HCT116 (cell line): ENCODE measurements at regions not wholly inside any gene's neighbourhood (a gene's known extent, or its start where the extent isn't known, plus 50 kb on each side); places are given as distances from the start of the nearest gene placed in this dataset.

ENCODE experiments used
- ATAC-seq: fragments of 200-7000 bp; cut with Tn5 transposase; 2 replicates; pipeline ENCODE4 v1.9.1; 2020; ENCODE audit warnings: mild to moderate bottlenecking, moderate library complexity
- BruUV-seq: library from RNA; stranded (reverse); fragments of 400-500 nt; replicated peaks from 2 replicates; lab custom pipeline; 2021; lab: Mats Ljungman, UMichigan
- CTCF ChIA-PET: fragments of 300-600 bp; sonication (Branson Sonifier 250); formaldehyde crosslinking; loops from one replicate; lab custom pipeline; 2021; ENCODE audit warnings: antibody characterized with exemption; lab: Charles Lee
- POLR2A ChIA-PET: fragments of 300-600, 350-600 bp; sonication (Branson Sonifier 250); formaldehyde crosslinking; loops from one replicate; lab custom pipeline; 2021; ENCODE audit warnings: antibody characterized with exemption; lab: Charles Lee
- RAD21 ChIA-PET, 2 experiments: fragments of 300-600 bp; sonication (Branson Sonifier 250); formaldehyde crosslinking; loops; one replicate each; lab custom pipeline; 2023; ENCODE audit warnings: low total read pairs in 2 of 2; ENCODE audit not compliant: uncharacterized antibody in 2 of 2, unreplicated experiment in 2 of 2, low non-redundant PET in 1 of 2; lab: Charles Lee
- DNase-seq: peaks from one replicate; pipeline ENCODE4 v3.0.0-alpha.2; 2010; ENCODE audit warnings: low read depth, low spot score
- H2AFZ ChIP-seq: fragments of 200-600 bp; shearing (Covaris generic), sonication (generic); 2 replicates; pipeline ENCODE4 v1.6.1; 2017; ENCODE audit warnings: low read depth, mixed run types, mixed read lengths, antibody characterized with exemption, low read length; ENCODE audit not compliant: poor library complexity, severe bottlenecking
- H3K27ac ChIP-seq: 2 replicates; pipeline ENCODE4 v1.5.1; 2012; ENCODE audit warnings: low read depth, low read length
- H3K27me3 ChIP-seq: fragments of 200-600 bp; sonication (generic); 2 replicates; pipeline ENCODE4 v1.6.1; 2016; ENCODE audit warnings: mixed run types, low read length, mixed read lengths; ENCODE audit not compliant: insufficient read depth
- H3K36me3 ChIP-seq, 2 experiments: fragments of 200-500 bp in 1 of 2; fragments of 200-600 bp in 1 of 2; sonication (Bioruptor generic) in 1 of 2; sonication (generic) in 1 of 2; 2 replicates each; pipeline versions ENCODE4 v1.5.1 to v1.6.1; 2014 to 2016; ENCODE audit warnings: low read length in 2 of 2, inconsistent platforms in 1 of 2, mixed read lengths in 1 of 2, mixed run types in 1 of 2; ENCODE audit not compliant: insufficient read depth in 2 of 2, control insufficient read depth in 1 of 2
- H3K4me1 ChIP-seq, 2 experiments: fragments of 200-600 bp in 1 of 2; sonication (generic) in 1 of 2; 2 replicates each; pipeline versions ENCODE4 v1.5.1 to v1.6.1; 2012 to 2017; ENCODE audit warnings: low read length in 2 of 2, inconsistent platforms in 1 of 2, mild to moderate bottlenecking in 1 of 2, mixed read lengths in 1 of 2, mixed run types in 1 of 2, moderate library complexity in 1 of 2; ENCODE audit not compliant: insufficient read depth in 2 of 2, control insufficient read depth in 1 of 2
- H3K4me2 ChIP-seq: fragments of 200-600 bp; sonication (generic); 2 replicates; pipeline ENCODE4 v1.6.1; 2017; ENCODE audit warnings: mixed run types, low read length, mixed read lengths
- H3K4me3 ChIP-seq, 2 experiments: fragments of 200-600 bp in 1 of 2; sonication (generic) in 1 of 2; replicated peaks in 1 of 2; 2 replicates each; pipeline ENCODE4 v1.5.1; 2011 to 2016; ENCODE audit warnings: low read length in 2 of 2, control low read depth in 1 of 2, low read depth in 1 of 2, mild to moderate bottlenecking in 1 of 2, mixed read lengths in 1 of 2, mixed run types in 1 of 2
- H3K79me2 ChIP-seq: fragments of 200-600 bp; sonication (generic); 2 replicates; pipeline ENCODE4 v1.6.1; 2017; ENCODE audit warnings: mild to moderate bottlenecking, mixed run types, low read length, moderate library complexity, mixed read lengths; ENCODE audit not compliant: insufficient read depth
- H3K9ac ChIP-seq: fragments of 200-600 bp; sonication (generic); 2 replicates; pipeline ENCODE4 v1.6.1; 2016; ENCODE audit warnings: low read length, mixed read lengths
- H3K9me2 ChIP-seq: fragments of 200-600 bp; sonication (generic), shearing (Covaris generic); 2 replicates; pipeline ENCODE4 v1.6.1; 2017; ENCODE audit warnings: mixed run types, mild to moderate bottlenecking, moderate library complexity; ENCODE audit not compliant: insufficient read depth
- H3K9me3 ChIP-seq, 2 experiments: fragments of 200-500 bp in 1 of 2; fragments of 200-600 bp in 1 of 2; sonication (Bioruptor generic) in 1 of 2; sonication (generic) in 1 of 2; 2 replicates each; pipeline ENCODE4 v1.6.1; 2014 to 2017; ENCODE audit warnings: low read length in 2 of 2, mixed read lengths in 2 of 2, inconsistent platforms in 1 of 2, low read depth in 1 of 2, mild to moderate bottlenecking in 1 of 2, mixed run types in 1 of 2, moderate library complexity in 1 of 2; ENCODE audit not compliant: control insufficient read depth in 1 of 2, insufficient read depth in 1 of 2
- H4K20me1 ChIP-seq: fragments of 200-600 bp; sonication (generic), shearing (Covaris generic); 2 replicates; pipeline ENCODE4 v1.6.1; 2017; ENCODE audit warnings: mixed run types, mild to moderate bottlenecking, moderate library complexity; ENCODE audit not compliant: insufficient read depth
- CBX3 ChIP-seq: IDR thresholded peaks from 2 replicates; pipeline ENCODE4 v1.6.1; 2012; ENCODE audit warnings: low read depth
- CEBPB ChIP-seq: IDR thresholded peaks from 2 replicates; pipeline ENCODE4 v1.6.1; 2012; ENCODE audit warnings: low read depth
- EGR1 ChIP-seq: IDR thresholded peaks from 2 replicates; pipeline ENCODE4 v1.6.1; 2012; ENCODE audit warnings: low read depth
- ELF1 ChIP-seq: IDR thresholded peaks from 2 replicates; pipeline ENCODE4 v1.6.1; 2012; ENCODE audit warnings: low read depth, borderline replicate concordance
- FOSL1 ChIP-seq: IDR thresholded peaks from 2 replicates; pipeline ENCODE4 v1.6.1; 2012; ENCODE audit warnings: low read depth
- POLR2A ChIP-seq: IDR thresholded peaks from 2 replicates; pipeline ENCODE4 v1.7.0; 2011; ENCODE audit warnings: borderline replicate concordance; ENCODE audit not compliant: insufficient read depth, insufficient read length; ENCODE audit errors: extremely low read depth
- POLR2AphosphoS5 ChIP-seq: IDR thresholded peaks from 2 replicates; pipeline ENCODE4 v1.6.1; 2011; ENCODE audit warnings: mild to moderate bottlenecking, low read depth, low read length, moderate library complexity
- RAD21 ChIP-seq: IDR thresholded peaks from 2 replicates; pipeline ENCODE4 v1.6.1; 2012; ENCODE audit warnings: low read depth, mild to moderate bottlenecking
- SIN3A ChIP-seq: IDR thresholded peaks from 2 replicates; pipeline ENCODE4 v1.6.1; 2012; ENCODE audit warnings: low read depth
- SP1 ChIP-seq: IDR thresholded peaks from 2 replicates; pipeline ENCODE4 v1.6.1; 2012; ENCODE audit warnings: low read depth
- SRF ChIP-seq: IDR thresholded peaks from 2 replicates; pipeline ENCODE4 v1.6.1; 2012; ENCODE audit warnings: low read depth
- ZFX ChIP-seq: fragments of 450-650 bp; IDR thresholded peaks from 2 replicates; pipeline ENCODE4 v1.6.1; 2017
- ZNF274 ChIP-seq: fragments of 200-500 bp; sonication (Bioruptor generic); IDR thresholded peaks from 2 replicates; pipeline ENCODE4 v1.6.1; 2014; ENCODE audit warnings: mild to moderate bottlenecking, low read depth, low read length, inconsistent platforms
- intact Hi-C: fragments of 100-400 bp; cut with micrococcal nuclease; formaldehyde crosslinking; loops from 2 replicates; pipeline ENCODE4 v1.10.0; 2022
- TF ChIP-seq, protein P1 (sequence below): IDR thresholded peaks from 2 replicates; pipeline ENCODE4 v1.6.1; 2012
- TF ChIP-seq, protein P2 (sequence below): IDR thresholded peaks from 2 replicates; pipeline ENCODE4 v1.6.1; 2011; ENCODE audit warnings: mild to moderate bottlenecking, low read length, moderate library complexity; ENCODE audit not compliant: insufficient replicate concordance; ENCODE audit errors: extremely low read depth
- TF ChIP-seq, protein P3 (sequence below): IDR thresholded peaks from 2 replicates; pipeline ENCODE4 v1.6.1; 2012
- TF ChIP-seq, protein P4 (sequence below): IDR thresholded peaks from 2 replicates; pipeline ENCODE4 v1.6.1; 2012; ENCODE audit warnings: low read depth

DNA sequence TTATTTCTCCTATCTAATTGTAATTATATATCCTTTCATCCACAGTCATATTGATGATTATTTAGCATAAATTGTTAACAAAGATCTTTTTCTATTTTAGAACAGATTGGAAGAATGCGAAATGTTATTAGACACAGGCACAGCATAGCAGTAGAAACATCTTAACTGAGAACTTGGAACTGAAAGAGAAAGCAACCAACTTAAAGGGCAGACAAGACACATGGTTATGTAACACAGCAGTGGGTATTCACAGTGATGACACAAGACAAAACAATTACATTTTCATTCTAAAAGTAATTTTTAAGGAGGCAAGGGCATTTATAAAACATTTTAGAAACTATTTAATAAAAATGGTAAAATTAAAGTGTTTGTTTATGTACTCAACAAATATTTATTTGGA is 57.7 kb upstream of the MEF2C start:
- Histone ChIP-seq H3K36me3 (no peaks in the 10 kb centered on the region), H3K79me2 (no peaks in the 10 kb centered on the region), H3K9me2 (no peaks in the 10 kb centered on the region), H2AFZ (no peak overlapping the region), H3K4me2 (no peak overlapping the region), H3K27me3 (no peaks in the 10 kb centered on the region), H3K9me3 (no peaks in the 10 kb centered on the region), H3K4me3 (no peak overlapping the region), H4K20me1 (no peaks in the 10 kb centered on the region), H3K27ac (no peak overlapping the region), H3K9ac (no peak overlapping the region), H3K4me1 (peaks cover 0 to 3% of the 10 kb centered on the region in 2 experiments; a peak in 1 of 4 replicates)
- POLR2A ChIA-PET: no interaction called here
- intact Hi-C loops: no loop called here
- ATAC-seq: no peak
- DNase-seq: no peak
- CTCF ChIA-PET: no interaction called here
- TF ChIP-seq SIN3A (no peak), CEBPB (no peak), CBX3 (no peak), FOSL1 (no peak), ELF1 (no peak), SP1 (no peak)
- TF ChIP-seq, protein P1, sequence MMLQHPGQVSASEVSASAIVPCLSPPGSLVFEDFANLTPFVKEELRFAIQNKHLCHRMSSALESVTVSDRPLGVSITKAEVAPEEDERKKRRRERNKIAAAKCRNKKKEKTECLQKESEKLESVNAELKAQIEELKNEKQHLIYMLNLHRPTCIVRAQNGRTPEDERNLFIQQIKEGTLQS: no peak
- TF ChIP-seq, protein P2, sequence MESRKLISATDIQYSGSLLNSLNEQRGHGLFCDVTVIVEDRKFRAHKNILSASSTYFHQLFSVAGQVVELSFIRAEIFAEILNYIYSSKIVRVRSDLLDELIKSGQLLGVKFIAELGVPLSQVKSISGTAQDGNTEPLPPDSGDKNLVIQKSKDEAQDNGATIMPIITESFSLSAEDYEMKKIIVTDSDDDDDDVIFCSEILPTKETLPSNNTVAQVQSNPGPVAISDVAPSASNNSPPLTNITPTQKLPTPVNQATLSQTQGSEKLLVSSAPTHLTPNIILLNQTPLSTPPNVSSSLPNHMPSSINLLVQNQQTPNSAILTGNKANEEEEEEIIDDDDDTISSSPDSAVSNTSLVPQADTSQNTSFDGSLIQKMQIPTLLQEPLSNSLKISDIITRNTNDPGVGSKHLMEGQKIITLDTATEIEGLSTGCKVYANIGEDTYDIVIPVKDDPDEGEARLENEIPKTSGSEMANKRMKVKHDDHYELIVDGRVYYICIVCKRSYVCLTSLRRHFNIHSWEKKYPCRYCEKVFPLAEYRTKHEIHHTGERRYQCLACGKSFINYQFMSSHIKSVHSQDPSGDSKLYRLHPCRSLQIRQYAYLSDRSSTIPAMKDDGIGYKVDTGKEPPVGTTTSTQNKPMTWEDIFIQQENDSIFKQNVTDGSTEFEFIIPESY: no peak
- RAD21 ChIA-PET: no interaction called here
- BruUV-seq: no TSS peak

DNA sequence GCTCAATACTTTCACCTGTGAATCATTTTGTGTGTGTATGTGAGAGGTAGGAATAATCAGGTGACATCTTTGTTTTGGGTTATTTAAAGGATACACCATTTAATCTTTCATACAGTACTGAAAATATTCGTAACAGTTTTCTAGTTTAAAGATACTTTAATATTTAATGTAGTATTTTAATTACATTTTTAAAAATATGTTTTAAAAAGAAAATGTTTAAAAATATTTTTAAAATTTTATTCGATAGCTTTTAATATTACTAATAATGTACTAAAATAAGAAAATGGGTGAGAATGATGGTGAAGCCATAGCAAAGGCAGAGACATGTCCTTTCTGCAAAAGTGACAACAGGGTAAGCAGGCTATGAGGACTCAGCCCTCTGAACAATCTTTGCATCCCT is 56.3 kb upstream of the MEF2C start:
- POLR2A ChIA-PET: no interaction called here
- BruUV-seq: no TSS peak
- RAD21 ChIA-PET: no interaction called here
- H2AFZ ChIP-seq: no peak overlapping the region
- intact Hi-C loops: no loop called here
- no peak overlapping the region for H3K9ac ChIP-seq
- H3K4me3 ChIP-seq: no peak overlapping the region
- CTCF ChIA-PET: no interaction called here
- DNase-seq (no peak), ATAC-seq (no peak)
- no peak overlapping the region for H3K4me2 ChIP-seq
- no peak overlapping the region for H3K27ac ChIP-seq
- no peaks in the 10 kb centered on the region for H3K9me3 ChIP-seq
- no peaks in the 10 kb centered on the region for H3K27me3 ChIP-seq
- H3K9me2 ChIP-seq: no peaks in the 10 kb centered on the region
- no peaks in the 10 kb centered on the region for H3K79me2 ChIP-seq
- H4K20me1 ChIP-seq: no peaks in the 10 kb centered on the region
- H3K36me3 ChIP-seq: no peaks in the 10 kb centered on the region
- no peaks in the 10 kb centered on the region for H3K4me1 ChIP-seq
- no peak for TF ChIP-seq ZNF274
- no peak for TF ChIP-seq CBX3
- TF ChIP-seq EGR1: no peak
- TF ChIP-seq SRF: no peak
- no peak for TF ChIP-seq POLR2A
- TF ChIP-seq, protein P3, sequence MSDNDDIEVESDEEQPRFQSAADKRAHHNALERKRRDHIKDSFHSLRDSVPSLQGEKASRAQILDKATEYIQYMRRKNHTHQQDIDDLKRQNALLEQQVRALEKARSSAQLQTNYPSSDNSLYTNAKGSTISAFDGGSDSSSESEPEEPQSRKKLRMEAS: no peak
- no peak for TF ChIP-seq ZFX
- no peak for TF ChIP-seq RAD21
- no peak for TF ChIP-seq SP1
- no peak for TF ChIP-seq POLR2AphosphoS5
- TF ChIP-seq SIN3A: no peak
- TF ChIP-seq CEBPB: no peak
- TF ChIP-seq, protein P4, sequence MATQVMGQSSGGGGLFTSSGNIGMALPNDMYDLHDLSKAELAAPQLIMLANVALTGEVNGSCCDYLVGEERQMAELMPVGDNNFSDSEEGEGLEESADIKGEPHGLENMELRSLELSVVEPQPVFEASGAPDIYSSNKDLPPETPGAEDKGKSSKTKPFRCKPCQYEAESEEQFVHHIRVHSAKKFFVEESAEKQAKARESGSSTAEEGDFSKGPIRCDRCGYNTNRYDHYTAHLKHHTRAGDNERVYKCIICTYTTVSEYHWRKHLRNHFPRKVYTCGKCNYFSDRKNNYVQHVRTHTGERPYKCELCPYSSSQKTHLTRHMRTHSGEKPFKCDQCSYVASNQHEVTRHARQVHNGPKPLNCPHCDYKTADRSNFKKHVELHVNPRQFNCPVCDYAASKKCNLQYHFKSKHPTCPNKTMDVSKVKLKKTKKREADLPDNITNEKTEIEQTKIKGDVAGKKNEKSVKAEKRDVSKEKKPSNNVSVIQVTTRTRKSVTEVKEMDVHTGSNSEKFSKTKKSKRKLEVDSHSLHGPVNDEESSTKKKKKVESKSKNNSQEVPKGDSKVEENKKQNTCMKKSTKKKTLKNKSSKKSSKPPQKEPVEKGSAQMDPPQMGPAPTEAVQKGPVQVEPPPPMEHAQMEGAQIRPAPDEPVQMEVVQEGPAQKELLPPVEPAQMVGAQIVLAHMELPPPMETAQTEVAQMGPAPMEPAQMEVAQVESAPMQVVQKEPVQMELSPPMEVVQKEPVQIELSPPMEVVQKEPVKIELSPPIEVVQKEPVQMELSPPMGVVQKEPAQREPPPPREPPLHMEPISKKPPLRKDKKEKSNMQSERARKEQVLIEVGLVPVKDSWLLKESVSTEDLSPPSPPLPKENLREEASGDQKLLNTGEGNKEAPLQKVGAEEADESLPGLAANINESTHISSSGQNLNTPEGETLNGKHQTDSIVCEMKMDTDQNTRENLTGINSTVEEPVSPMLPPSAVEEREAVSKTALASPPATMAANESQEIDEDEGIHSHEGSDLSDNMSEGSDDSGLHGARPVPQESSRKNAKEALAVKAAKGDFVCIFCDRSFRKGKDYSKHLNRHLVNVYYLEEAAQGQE: no peak
- TF ChIP-seq, protein P1: no peak
